Skin of body (tissue), 1 donor: ENCODE measurements at regions not wholly inside any gene's neighbourhood (a gene's known extent, or its start where the extent isn't known, plus 50 kb on each side); places are given as distances from the start of the nearest gene placed in this dataset.
"Not testable (repeated sequence)": the region's sequence is repeated elsewhere in the genome, so short reads cannot be mapped to it uniquely, and the experiment has no call there.

ENCODE experiments used
- DNase-seq: peaks from one replicate; lab custom pipeline; 2025; lab: John Stamatoyannopoulos, UW

DNA sequence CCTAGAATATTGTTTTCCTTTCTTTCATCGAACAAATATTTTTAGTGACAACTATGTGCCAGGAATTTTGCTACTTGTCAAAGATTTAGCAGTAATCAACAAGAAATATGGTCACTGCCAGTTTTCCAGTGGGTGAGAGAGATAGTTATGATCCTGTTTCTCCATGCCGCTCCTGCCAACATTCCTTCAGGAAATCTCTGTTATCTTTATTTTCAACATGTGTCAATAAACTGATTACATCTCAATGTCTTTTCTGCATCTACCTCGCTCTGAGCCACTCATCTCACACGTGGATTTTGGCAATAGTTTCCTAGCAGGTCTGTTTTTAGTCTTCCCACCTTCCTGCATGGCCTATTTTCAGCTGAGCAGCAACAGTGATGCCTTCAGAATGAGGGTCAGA is 650.0 kb upstream of the STXBP6 start:
- DNase-seq: no peak

- no peak for DNase-seq
These were observed 648.2 kb upstream of the STXBP6 start for GRCh38 chr14:25698111-25698510.

GRCh38 chr14:25696176-25696575 is 646.2 kb upstream of the STXBP6 start:
- DNase-seq: no peak

GRCh38 chr14:25685004-25685403 is 635.1 kb upstream of the STXBP6 start:
- DNase-seq: no peak

DNA sequence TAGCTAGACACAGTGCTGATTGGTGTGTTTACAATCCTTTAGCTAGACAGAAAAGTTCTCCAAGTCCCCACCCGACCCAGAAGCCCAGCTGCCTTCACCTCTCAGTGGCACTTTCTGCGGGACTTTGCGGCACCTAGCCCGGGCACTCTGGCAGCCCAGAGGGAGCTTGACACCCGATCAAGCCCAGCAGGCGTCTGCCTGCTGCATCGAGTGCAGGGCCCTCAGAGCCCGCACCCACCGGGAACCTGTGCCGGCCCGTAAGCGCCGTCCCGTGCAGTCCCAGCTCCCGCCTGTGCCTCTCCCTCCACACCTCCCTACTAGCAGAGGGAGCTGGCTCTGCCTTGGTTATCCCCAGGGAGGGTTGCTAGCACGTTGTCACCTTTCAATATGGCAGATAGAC is 631.0 kb upstream of the STXBP6 start:
- no peak for DNase-seq

GRCh38 chr14:25680511-25680910 is 630.6 kb upstream of the STXBP6 start:
- not testable (repeated sequence) for DNase-seq

DNA sequence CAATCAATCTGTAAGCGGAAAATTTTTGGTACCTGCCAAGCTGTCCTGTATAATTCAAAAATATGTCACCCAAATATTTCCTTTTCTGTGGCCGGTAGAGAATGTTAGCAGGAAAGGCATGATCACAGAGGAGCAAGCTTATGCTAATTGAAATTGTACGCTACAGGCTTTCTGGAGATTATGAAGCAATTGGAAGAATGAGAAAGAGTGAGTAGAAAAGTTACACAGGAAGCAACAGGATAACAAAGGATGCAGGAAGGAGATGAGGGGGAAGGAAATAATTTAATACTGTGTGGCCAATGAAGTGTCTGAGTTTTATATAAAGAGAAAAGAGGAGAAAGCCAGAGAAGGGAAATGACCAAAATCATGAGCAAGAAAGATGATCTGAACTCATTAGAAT is 627.2 kb upstream of the STXBP6 start:
- no peak for DNase-seq

DNA sequence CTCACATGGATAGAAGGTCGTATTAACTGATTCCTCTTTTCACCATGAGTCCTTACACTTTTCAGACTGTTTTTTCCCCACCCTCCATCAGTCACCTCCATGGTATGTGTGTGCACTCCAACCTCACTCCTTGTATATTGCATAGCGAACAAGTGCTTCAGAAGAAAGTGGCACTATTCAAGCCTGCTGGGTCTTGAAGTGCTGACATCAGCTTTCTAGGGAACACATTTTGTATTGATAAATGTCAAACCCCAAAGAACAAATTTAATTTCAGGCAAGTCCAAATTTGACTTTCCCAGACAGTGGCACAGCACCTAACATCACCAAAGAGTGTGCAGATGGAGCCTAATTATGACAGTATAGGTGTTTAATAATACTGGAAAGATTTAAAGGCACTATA is 617.4 kb upstream of the STXBP6 start:
- no peak for DNase-seq

DNA sequence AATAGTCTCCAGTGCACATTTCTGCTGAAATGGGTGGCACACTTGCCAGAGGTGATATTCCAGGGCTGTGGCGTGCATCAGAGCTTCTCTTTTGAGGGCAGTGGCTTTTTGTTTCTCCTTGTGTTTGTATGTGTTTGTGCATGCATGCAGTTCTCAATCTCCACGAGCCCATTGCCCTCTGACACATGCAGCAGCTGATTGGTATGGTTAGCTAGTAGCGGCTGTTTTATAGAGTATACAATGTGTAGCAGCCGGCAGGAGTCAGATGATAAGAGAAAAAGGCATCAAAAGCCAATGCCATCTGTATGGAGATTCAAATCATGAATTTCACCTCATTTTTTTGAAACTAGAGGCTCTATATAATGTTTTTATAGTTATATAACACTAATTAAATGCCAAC is 616.9 kb upstream of the STXBP6 start:
- no peak for DNase-seq

DNA sequence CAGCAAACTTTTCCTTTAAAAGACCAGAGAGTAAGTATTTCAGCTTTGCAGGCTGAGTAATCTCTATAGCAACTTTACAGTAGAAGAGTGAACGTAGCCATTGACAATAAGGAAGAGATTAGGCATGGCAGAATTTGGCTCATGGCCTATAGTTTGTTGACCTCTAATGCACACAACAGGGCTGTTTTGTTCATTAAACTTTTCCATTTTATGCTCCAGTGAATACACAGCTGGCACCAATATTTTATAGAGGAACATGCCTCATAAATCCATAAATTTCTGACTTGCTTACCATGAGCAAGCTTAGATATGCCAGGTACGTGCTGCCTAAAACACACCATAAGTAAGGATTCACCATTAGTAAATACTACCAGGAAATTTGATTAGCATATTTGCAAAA is 609.0 kb upstream of the STXBP6 start:
- no peak for DNase-seq

GRCh38 chr14:25630447-25630846 is 580.5 kb upstream of the STXBP6 start:
- DNase-seq: no peak

DNA sequence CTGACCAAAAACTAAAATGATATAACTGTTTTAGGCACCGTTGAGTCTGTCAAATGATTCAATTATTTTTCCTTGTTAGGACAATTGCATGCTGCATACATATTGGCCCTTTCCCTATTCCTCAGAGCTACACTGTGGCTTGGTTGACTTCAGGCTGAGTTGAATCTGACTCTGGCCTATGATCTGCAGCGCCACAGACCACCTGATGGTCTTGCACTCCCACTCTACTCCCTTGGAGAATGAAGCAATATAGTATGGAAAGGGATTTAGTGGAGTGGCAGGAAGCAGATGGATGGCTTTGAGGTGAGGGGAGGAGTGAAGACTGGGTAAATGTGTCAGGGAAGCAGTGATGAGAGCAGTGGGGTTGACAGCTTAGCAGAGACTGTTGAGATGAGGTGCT is 579.0 kb upstream of the STXBP6 start:
- no peak for DNase-seq

- DNase-seq: no peak
These were observed 578.4 kb upstream of the STXBP6 start for GRCh38 chr14:25628390-25628789.

DNA sequence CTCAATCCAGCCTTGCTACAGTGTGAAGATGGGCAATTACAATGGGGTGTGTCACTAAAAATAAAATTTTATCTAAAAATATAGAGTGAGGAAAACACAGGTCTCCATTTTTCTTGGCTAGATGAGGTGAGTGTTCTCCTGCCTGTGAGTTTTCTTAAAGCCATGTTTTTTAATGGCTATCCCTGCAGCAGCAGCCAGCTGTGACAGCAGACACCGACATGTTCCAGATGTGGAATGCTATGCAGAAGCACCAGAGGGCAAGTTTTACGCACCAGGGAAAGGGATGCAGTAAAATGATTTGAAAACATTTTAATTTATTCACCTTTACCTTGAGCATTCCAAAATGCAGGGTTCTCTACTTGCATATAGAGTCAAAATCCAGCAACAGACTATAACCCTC is 577.0 kb upstream of the STXBP6 start:
- DNase-seq: no peak

GRCh38 chr14:25622763-25623162 is 572.8 kb upstream of the STXBP6 start:
- no peak for DNase-seq

DNA sequence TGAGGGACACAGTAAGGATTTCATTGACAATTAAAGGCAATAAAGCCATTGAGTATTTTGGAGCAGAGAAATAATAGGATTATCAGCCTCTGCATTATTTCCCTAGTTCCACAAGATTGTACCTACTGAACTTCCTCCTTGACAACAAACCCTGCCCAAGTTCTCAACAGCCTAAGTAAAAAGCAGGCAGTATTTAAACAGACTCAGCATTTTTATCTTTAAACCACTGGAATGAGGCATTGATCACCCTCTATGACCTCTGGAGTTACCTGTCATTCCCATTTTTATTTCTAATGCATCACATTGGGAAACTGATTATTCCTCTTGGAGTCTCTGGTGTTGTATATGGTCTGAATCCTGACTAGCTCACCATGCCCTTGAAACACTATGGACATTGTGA is 570.6 kb upstream of the STXBP6 start:
- DNase-seq: no peak

DNA sequence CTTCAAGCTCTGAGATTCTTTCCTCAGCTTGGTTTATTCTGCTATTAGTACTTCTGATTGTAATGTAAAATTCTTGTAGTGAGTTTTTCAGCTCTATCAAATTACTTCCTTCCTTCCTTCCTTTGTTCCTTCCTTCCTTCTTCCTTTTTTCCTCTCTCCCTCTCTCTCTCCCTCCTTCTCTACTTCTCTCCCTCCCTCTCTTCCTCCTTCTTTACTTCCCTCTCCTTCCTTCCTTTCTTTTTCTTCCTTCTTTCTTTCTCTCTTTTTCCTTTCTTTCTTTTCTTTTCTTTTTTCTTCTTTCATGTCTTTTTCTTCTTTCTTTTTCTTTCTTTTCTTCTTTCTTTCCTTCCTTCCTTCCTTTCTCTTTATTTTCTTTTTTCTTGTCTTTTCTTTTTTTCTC is 565.2 kb upstream of the STXBP6 start:
- DNase-seq: no peak

GRCh38 chr14:25607192-25607591 is 557.2 kb upstream of the STXBP6 start:
- DNase-seq: peak; percentile 10

DNA sequence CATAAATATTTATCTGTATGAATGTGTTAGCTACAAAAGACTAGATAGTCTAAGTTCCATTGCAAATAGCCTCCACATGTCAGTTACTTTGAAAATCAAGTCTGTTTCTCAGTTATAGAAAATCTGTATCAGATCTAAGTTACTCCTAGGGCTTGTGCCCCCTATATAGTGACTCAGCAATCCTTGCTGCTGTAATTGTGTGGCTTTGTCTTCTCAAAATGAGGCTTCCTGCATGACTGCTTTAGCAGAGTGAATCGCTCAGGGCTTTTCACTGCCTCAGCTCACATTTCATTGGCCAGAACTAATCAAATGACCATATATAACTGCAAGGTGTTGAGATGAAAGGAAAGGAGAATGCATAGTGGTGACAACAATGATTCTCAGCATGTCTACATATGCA is 552.2 kb upstream of the STXBP6 start:
- DNase-seq: no peak

DNA sequence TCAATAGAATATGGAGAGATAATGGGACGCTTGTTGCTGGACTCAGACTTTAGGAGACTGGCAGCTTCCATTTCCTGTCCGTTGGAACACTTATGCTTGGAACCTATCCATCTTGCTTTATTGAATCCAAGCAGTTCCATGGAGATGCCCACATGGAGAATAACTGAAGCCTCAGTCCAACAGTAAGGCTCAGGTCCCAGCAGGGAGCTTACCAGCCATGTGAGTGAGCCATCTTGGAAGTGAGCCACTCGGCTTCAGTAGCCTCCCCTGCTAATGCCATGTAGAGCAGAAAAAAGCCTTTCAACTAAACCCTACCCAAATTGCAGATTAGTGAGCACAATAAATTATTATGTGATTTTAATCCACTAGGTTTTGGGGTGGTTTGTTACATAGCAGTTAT is 538.8 kb upstream of the STXBP6 start:
- no peak for DNase-seq

- DNase-seq: no peak
These were observed 524.8 kb upstream of the STXBP6 start for GRCh38 chr14:25574628-25575325.

GRCh38 chr14:25570483-25570882 is 520.5 kb upstream of the STXBP6 start:
- no peak for DNase-seq

DNA sequence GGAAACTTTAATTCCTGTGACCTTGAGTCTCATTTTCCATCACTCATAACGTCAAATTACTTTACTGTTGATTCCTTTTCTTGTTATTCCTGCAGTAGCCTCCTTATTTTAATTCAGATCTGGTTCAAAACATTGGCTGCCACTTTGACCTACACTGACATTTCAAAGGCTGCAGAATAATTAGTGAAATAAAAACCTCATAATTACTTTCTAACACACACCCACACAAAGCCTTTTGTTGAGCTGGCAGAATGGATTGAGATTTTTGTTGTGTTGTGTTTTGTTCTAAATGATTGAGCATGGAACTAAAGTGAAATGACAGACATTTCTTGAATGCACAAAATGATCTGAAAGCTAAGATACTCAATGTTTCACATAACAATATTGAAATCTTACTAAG is 507.5 kb upstream of the STXBP6 start:
- no peak for DNase-seq

DNA sequence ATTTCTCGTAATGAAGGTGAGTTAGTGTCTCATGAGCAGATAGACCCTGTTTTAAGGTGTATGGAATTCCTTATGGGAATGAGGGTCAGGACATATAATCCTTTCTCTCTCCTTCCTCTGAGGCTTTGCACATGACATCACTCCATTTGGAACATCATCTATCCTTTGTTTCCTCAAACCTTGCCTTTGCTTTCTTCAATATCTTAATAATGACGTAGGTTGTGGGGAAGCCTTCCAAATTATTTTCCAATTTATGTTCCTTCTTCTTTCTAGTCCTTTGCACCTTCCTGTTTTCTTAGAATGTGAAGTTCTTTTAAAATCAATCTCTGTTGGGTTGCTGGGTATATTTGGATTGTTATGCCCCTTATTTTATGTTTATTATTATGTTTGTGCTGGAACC is 502.9 kb upstream of the STXBP6 start:
- no peak for DNase-seq
